GM21526 (cell line): ENCODE measurements at regions not wholly inside any gene's neighbourhood (a gene's known extent, or its start where the extent isn't known, plus 50 kb on each side); places are given as distances from the start of the nearest gene placed in this dataset.
"Not testable (repeated sequence)": the region's sequence is repeated elsewhere in the genome, so short reads cannot be mapped to it uniquely, and the experiment has no call there.

Source experiments
- ATAC-seq: cut with Tn5 transposase; IDR thresholded peaks from one replicate; pipeline ENCODE4 v1.9.1; 2021; ENCODE audit warnings: moderate library complexity; ENCODE audit not compliant: unreplicated experiment, low FRiP score

DNA sequence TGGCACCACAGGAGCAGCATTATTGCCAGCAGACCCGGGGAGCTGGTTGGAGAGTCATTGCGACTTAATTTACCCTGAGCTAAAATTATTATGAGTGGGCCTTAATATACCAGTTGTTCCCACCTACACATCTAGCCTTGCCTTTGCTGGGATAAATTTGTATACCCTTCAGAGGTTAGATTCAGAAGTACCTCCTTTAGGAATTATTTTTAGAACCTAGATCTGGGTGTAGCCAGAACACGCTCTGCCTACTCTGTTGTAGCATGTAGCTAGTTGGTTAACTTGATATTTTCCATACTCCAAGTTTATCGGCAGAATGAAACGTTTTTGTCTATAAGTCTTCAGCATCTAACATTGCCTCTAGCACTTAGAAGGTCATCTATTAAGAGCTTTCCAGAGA is 65.5 kb upstream of the SEC22B start:
- ATAC-seq = not testable (repeated sequence)

DNA sequence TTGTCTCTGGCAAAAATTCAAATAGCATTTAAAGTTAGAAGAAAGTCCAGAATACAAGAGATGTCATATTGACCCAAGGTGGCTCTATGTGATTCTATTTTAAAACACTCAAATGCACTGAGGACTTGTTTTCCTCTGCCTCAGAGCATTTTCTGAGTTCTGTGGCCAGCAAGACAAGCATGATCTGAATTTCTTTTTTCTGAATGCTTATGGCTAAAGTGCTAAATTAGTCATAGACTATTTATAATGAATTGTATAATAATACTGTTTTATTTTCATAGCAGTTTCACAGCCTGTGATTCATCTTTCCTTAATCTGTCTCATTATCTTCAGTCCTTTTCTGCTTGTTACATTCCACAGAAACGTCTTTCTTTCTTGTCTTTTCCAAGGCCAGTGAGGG is 63.9 kb upstream of the SEC22B start:
- ATAC-seq = not testable (repeated sequence)

DNA sequence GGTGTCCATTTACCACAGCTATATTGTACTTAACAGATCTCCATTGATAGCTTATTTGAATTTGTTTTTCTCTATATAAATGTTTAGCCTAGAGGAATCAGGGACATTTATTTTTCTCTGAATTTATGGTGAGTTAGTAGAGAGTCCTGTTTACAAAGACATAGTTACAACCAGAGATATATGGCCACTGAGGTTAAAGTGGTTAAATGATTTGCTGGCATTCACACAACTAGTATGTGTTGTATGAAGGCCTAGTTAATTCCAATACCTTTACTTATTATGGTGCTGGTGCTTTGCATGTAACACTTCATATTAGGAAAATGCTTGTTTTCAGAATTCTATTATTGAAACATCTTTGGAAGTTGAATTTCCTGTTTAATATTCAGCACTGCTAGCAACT is 63.0 kb upstream of the SEC22B start:
- ATAC-seq = not testable (repeated sequence)

DNA sequence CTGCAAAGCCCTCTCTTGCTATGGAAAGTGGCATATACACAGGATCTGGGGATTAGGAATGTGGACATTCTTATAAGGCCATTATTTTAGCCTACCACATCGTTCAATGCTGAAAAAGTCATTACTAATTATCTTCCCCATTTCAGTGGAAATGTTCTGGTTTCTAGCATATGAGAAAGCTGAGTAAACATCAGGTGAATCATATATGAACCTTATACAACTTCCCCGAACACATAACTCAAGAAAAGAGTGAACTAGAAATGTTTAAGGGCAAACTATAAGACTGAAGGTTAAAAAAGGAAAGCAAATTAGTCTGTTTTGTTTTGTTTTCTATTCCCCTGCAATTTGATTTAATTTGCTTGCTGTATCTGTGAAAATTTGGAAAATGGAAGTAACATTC is 62.5 kb upstream of the SEC22B start:
- ATAC-seq = not testable (repeated sequence)

DNA sequence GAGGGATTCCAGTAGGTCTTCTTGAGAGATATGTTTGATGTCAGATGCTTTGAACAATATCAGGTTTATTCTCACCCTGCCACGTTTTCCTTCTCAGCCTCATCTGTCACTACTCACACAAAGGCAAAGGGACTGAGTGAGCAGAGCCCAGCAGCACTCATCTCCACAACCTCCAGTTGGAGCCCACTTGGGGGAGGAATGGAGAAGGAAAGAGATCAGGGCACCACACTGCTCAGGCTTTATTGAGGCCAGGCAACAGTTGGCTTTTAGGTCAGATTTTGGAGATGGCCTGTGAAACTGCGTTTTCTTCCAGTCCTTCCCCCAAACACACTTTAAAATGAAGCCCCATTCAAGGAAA is 57.3 kb upstream of the SEC22B start:
- not testable (repeated sequence) for ATAC-seq

DNA sequence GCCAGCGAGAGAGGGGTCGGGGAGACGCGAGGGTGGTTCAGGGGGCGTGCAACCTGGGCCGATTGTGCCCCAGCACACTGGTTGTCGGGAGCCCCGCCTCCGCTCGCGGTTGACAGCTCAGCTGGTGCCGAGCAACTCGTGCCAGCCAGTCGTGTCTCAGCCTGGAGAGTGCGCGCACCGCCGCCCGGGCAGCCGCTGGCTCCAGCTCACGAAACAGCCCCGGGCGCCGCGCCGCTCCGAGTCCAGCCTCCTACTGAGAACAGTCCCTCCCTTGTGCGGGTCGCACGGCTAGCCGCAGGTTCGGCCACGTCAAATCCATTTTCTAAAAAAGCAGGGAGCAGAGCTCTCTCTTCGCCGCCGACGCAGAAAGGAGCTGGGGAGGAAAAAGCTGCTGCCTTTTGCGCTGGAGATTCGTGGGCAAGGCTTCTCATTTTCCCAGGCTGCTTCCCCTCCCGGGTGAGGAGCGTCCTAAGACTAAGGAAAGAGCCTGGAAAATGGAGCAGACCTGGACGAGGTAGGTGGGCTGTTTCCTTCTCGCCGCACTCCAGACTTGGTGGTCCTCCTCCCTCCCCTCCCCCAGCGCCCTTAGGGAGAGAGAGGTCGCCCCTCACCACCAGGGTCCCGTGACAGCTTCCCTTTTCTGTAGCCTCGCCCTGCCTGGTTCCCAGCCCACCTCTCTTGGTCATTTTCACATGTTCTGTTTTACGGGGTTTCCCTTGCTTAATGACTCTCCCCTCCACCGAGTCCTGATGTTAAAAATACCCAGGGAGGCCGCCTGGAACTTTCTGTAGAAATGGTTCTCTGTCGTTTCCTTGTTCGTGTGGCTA is 56.7 kb upstream of the SEC22B start:
- not testable (repeated sequence) for ATAC-seq

DNA sequence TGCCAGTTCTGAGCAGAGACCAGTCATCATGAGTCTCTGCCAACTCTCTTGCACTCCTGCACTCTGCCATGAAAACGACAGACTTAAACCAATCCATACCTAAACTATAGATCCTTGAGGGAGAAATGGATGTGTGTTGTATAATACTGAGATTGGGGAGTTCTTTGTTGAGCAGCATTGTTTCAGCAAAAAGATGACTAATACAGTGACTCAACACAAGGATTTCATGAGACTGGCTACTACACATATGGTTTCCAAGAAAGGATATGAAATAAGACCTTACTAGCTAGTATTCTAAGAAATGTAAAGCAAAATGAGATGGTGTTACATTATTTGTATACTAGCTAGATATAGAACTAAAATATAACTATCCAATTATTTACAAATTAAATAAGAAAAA is 53.5 kb upstream of the SEC22B start:
- not testable (repeated sequence) for ATAC-seq
